SK-N-SH (cell line): ENCODE measurements at regions not wholly inside any gene's neighbourhood (a gene's known extent, or its start where the extent isn't known, plus 50 kb on each side); places are given as distances from the start of the nearest gene placed in this dataset.

Source experiments
- CTCF ChIP-seq: fragments of 200-600 bp; sonication (generic); IDR thresholded peaks from 2 replicates; pipeline ENCODE4 v1.6.1; 2017; ENCODE audit warnings: antibody characterized with exemption, mild to moderate bottlenecking, moderate library complexity
- EP300 ChIP-seq, 2 experiments: IDR thresholded peaks; 2 replicates each; pipeline versions ENCODE4 v1.4.0 to v1.6.1; 2012; ENCODE audit warnings: borderline replicate concordance in 1 of 2, low read depth in 1 of 2, low read length in 1 of 2
- FOXM1 ChIP-seq: IDR thresholded peaks from 2 replicates; pipeline ENCODE4 v1.4.0; 2012; ENCODE audit warnings: low read depth, mild to moderate bottlenecking
- MAX ChIP-seq: IDR thresholded peaks from 2 replicates; pipeline ENCODE4 v1.4.0; 2012; ENCODE audit warnings: low read depth
- MEF2A ChIP-seq: IDR thresholded peaks from 2 replicates; pipeline ENCODE4 v1.4.0; 2012; ENCODE audit warnings: low read depth, borderline replicate concordance
- POLR2AphosphoS5 ChIP-seq: IDR thresholded peaks from 2 replicates; pipeline ENCODE4 v1.6.1; 2012; ENCODE audit warnings: low read depth, low read length
- RXRA ChIP-seq: IDR thresholded peaks from 2 replicates; pipeline ENCODE4 v1.4.0; 2012; ENCODE audit warnings: low read depth, mild to moderate bottlenecking, borderline replicate concordance
- TAF1 ChIP-seq: IDR thresholded peaks from 2 replicates; pipeline ENCODE4 v1.6.1; 2012; ENCODE audit warnings: low read depth, mild to moderate bottlenecking, low read length, moderate library complexity, borderline replicate concordance
- USF1 ChIP-seq: IDR thresholded peaks from 2 replicates; pipeline ENCODE4 v1.4.0; 2012; ENCODE audit warnings: low read depth, borderline replicate concordance
- USF2 ChIP-seq: fragments of 150-350 bp; IDR thresholded peaks from 2 replicates; pipeline ENCODE4 v1.6.1; 2017; ENCODE audit warnings: antibody characterized with exemption, low read length, low read depth, borderline replicate concordance
- YY1 ChIP-seq: IDR thresholded peaks from 2 replicates; pipeline ENCODE4 v1.4.0; 2012; ENCODE audit warnings: low read depth, mild to moderate bottlenecking
- ZBTB33 ChIP-seq: IDR thresholded peaks from 2 replicates; pipeline ENCODE4 v1.4.0; 2012; ENCODE audit warnings: low read depth, borderline replicate concordance

- TF ChIP-seq CTCF = no peak
- no peak for TF ChIP-seq RXRA
- TF ChIP-seq POLR2AphosphoS5 = no peak
- no peak for TF ChIP-seq USF2
- no peak for TF ChIP-seq MAX
- no peak for TF ChIP-seq MEF2A
- TF ChIP-seq ZBTB33 = no peak
- TF ChIP-seq FOXM1 = no peak
- TF ChIP-seq EP300 (IDR thresholded peaks at IDR 0.05; ENCODE audit: borderline replicate concordance in 1 of 2, low read depth in 1 of 2, low read length in 1 of 2) = no peak
- TF ChIP-seq YY1 = no peak
- no peak for TF ChIP-seq TAF1
- TF ChIP-seq USF1 = no peak
These were observed 99.7 kb upstream of the BOD1 start for GRCh38 chr5:173716058-173716682.
